Panc1 (cell line): ENCODE measurements at regions not wholly inside any gene's neighbourhood (a gene's known extent, or its start where the extent isn't known, plus 50 kb on each side); places are given as distances from the start of the nearest gene placed in this dataset.

ENCODE experiments used
- CTCF ChIP-seq: fragments of 450-650 bp; IDR thresholded peaks from 2 replicates; pipeline ENCODE4 v1.5.1; 2017; ENCODE audit warnings: mild to moderate bottlenecking
- POLR2AphosphoS5 ChIP-seq: IDR thresholded peaks from 2 replicates; pipeline ENCODE4 v1.6.1; 2012; ENCODE audit warnings: mild to moderate bottlenecking, low read depth, low read length, moderate library complexity

- no peak for TF ChIP-seq CTCF
- no peak for TF ChIP-seq POLR2AphosphoS5
Observed at GRCh38 chr7:67765481-67766175, 769.0 kb downstream of the TYW1 start.
